ENCODE measurements at regions not wholly inside any gene's neighbourhood (a gene's known extent, or its start where the extent isn't known, plus 50 kb on each side); places are given as distances from the start of the nearest gene placed in this dataset.

DNA sequence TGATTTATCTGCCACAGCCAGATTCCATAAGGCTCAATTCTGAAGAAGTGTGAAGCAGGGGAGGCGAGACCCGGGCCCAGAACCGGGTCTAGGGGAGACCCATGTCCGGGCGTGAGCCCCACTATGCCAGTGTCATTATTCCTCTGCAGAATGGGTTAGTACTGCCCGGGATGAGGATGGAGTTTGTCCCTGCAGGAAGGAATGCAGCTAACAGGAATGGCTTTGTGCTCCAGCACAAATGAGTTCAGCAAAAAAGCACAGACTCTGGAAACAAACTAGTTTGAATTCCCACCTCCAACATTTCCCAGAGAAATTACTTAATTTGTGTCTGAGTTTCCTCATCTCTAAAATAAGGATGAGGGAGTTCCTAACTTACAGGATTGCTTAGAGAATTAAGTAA is 202.9 kb downstream of the SYK start:
- H3K36me3 Mint-ChIP-seq (ENCODE audit: low read depth, unreplicated experiment): no peaks in the 10 kb centered on the region
- TF ChIP-seq, protein P1, sequence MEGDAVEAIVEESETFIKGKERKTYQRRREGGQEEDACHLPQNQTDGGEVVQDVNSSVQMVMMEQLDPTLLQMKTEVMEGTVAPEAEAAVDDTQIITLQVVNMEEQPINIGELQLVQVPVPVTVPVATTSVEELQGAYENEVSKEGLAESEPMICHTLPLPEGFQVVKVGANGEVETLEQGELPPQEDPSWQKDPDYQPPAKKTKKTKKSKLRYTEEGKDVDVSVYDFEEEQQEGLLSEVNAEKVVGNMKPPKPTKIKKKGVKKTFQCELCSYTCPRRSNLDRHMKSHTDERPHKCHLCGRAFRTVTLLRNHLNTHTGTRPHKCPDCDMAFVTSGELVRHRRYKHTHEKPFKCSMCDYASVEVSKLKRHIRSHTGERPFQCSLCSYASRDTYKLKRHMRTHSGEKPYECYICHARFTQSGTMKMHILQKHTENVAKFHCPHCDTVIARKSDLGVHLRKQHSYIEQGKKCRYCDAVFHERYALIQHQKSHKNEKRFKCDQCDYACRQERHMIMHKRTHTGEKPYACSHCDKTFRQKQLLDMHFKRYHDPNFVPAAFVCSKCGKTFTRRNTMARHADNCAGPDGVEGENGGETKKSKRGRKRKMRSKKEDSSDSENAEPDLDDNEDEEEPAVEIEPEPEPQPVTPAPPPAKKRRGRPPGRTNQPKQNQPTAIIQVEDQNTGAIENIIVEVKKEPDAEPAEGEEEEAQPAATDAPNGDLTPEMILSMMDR (IDR thresholded peaks at IDR 0.05; ENCODE audit: insufficient read depth, low read depth, low read length): no peak
- TF ChIP-seq EZH2 (IDR thresholded peaks at IDR 0.05; ENCODE audit: insufficient read depth, low read length): no peak

DNA sequence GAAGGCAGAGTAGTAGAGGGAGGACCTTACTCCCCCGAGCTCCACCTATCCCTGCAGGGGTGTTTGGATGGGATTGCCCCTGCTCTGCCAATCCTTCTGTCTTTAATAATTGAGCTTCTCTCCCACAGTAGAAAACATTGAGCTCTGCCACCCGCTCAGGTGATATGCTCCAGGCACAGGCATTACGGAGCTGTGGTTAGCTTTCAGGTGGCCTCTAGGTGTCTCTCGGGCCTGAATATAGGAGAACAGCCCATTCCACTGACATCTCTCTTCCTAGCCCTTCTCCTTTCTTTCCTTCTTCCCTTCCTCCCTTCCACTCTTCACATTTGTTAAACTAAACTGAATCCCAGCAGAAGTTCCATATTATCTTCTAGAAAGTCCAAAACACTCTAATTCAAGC is 203.4 kb downstream of the SYK start:
- Histone ChIP-seq H3K4me2 (ENCODE audit: low read length) (no peak overlapping the region), H3K36me3 (ENCODE audit: insufficient read depth, low read length) (no peaks in the 10 kb centered on the region), H3K27ac (ENCODE audit: low read depth, low read length) (no peak overlapping the region), H2AFZ (ENCODE audit: low read depth, low read length) (no peak overlapping the region), H3K9me3 (ENCODE audit: insufficient read depth, low read depth, low read length) (no peaks in the 10 kb centered on the region), H3K4me3 (ENCODE audit: insufficient read depth, low read depth, low read length) (no peak overlapping the region), H3K4me1 (ENCODE audit: insufficient read depth, low read length) (no peaks in the 10 kb centered on the region), H3K9ac (ENCODE audit: low read length) (no peak overlapping the region), H3K79me2 (ENCODE audit: insufficient read depth, low read length) (no peaks in the 10 kb centered on the region), H3K27me3 (ENCODE audit: insufficient read depth, low read length) (no peaks in the 10 kb centered on the region), H4K20me1 (ENCODE audit: insufficient read depth, low read length) (no peaks in the 10 kb centered on the region)
- Mint-ChIP-seq H3K9me3 (ENCODE audit: unreplicated experiment) (peaks cover 3% of the 10 kb centered on the region), H3K4me1 (ENCODE audit: low read depth, unreplicated experiment) (peaks cover 6% of the 10 kb centered on the region), H3K36me3 (ENCODE audit: low read depth, unreplicated experiment) (no peaks in the 10 kb centered on the region), H3K27ac (ENCODE audit: unreplicated experiment) (no peak overlapping the region), H3K27me3 (ENCODE audit: low read depth, unreplicated experiment) (no peaks in the 10 kb centered on the region), H3K4me3 (ENCODE audit: unreplicated experiment) (no peak overlapping the region)
- no peak for FAIRE-seq
- TF ChIP-seq, protein P1 (IDR thresholded peaks at IDR 0.05; ENCODE audit: insufficient read depth, low read depth, low read length): no peak
- no peak for DNase-seq (ENCODE audit: low read depth)

More for the DNA sequence above, 202.9 kb downstream of the SYK start:
- no peaks in the 10 kb centered on the region for H3K27me3 ChIP-seq (ENCODE audit: insufficient read depth, low read length)
- H3K9ac ChIP-seq (ENCODE audit: low read length): no peak overlapping the region
- H3K9me3 ChIP-seq (ENCODE audit: insufficient read depth, low read depth, low read length): no peaks in the 10 kb centered on the region
- Mint-ChIP-seq H3K9me3 (ENCODE audit: unreplicated experiment) (peaks cover 3% of the 10 kb centered on the region), H3K4me3 (ENCODE audit: unreplicated experiment) (no peak overlapping the region), H3K4me1 (ENCODE audit: low read depth, unreplicated experiment) (peaks cover 6% of the 10 kb centered on the region), H3K27me3 (ENCODE audit: low read depth, unreplicated experiment) (no peaks in the 10 kb centered on the region), H3K27ac (ENCODE audit: unreplicated experiment) (no peak overlapping the region)
- no peak overlapping the region for H3K27ac ChIP-seq (ENCODE audit: low read depth, low read length)
- H3K36me3 ChIP-seq (ENCODE audit: insufficient read depth, low read length): no peaks in the 10 kb centered on the region
- no peaks in the 10 kb centered on the region for H3K79me2 ChIP-seq (ENCODE audit: insufficient read depth, low read length)
- no peak for FAIRE-seq
- H4K20me1 ChIP-seq (ENCODE audit: insufficient read depth, low read length): no peaks in the 10 kb centered on the region
- H3K4me3 ChIP-seq (ENCODE audit: insufficient read depth, low read depth, low read length): no peak overlapping the region
- H3K4me2 ChIP-seq (ENCODE audit: low read length): no peak overlapping the region
- H3K4me1 ChIP-seq (ENCODE audit: insufficient read depth, low read length): no peaks in the 10 kb centered on the region
- no peak overlapping the region for H2AFZ ChIP-seq (ENCODE audit: low read depth, low read length)
- no peak for DNase-seq (ENCODE audit: low read depth)

DNA sequence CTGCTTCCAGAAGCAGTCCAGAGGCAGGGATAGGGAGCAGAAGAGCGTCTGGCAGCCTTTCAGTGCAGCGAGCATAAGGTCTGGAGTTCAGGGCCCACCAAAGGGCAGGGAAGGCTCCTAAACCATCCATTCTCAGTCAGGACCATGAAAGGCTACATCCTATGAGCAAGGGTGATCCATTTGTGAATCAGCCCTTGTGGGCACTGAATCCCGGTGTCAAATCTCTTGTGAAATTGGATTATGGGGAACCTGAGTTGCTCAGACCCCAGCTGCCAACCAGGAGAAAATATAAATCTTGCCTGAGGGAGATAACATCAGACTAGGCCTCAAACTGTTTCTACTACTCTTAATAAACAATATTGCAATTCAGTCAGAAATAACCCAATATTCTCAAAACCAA is 204.4 kb downstream of the SYK start:
- H3K4me1 ChIP-seq (ENCODE audit: insufficient read depth, low read length): no peaks in the 10 kb centered on the region
- no peak overlapping the region for H3K4me2 ChIP-seq (ENCODE audit: low read length)
- H3K36me3 ChIP-seq (ENCODE audit: insufficient read depth, low read length): no peaks in the 10 kb centered on the region
- H2AFZ ChIP-seq (ENCODE audit: low read depth, low read length): no peak overlapping the region
- DNase-seq (ENCODE audit: low read depth) (no peak), FAIRE-seq (no peak)
- TF ChIP-seq, protein P1 (IDR thresholded peaks at IDR 0.05; ENCODE audit: insufficient read depth, low read depth, low read length): no peak
- no peak for TF ChIP-seq EZH2 (IDR thresholded peaks at IDR 0.05; ENCODE audit: insufficient read depth, low read length)
- no peak overlapping the region for H3K27ac Mint-ChIP-seq (ENCODE audit: unreplicated experiment)
- no peaks in the 10 kb centered on the region for H3K79me2 ChIP-seq (ENCODE audit: insufficient read depth, low read length)
- H3K27ac ChIP-seq (ENCODE audit: low read depth, low read length): no peak overlapping the region
- H3K27me3 ChIP-seq (ENCODE audit: insufficient read depth, low read length): no peaks in the 10 kb centered on the region
- no peaks in the 10 kb centered on the region for H3K27me3 Mint-ChIP-seq (ENCODE audit: low read depth, unreplicated experiment)
- H3K4me3 Mint-ChIP-seq (ENCODE audit: unreplicated experiment): no peak overlapping the region
- no peak overlapping the region for H3K4me3 ChIP-seq (ENCODE audit: insufficient read depth, low read depth, low read length)
- no peaks in the 10 kb centered on the region for H4K20me1 ChIP-seq (ENCODE audit: insufficient read depth, low read length)
- peaks cover 3% of the 10 kb centered on the region for H3K4me1 Mint-ChIP-seq (ENCODE audit: low read depth, unreplicated experiment)
- no peaks in the 10 kb centered on the region for H3K36me3 Mint-ChIP-seq (ENCODE audit: low read depth, unreplicated experiment)
- no peak overlapping the region for H3K9ac ChIP-seq (ENCODE audit: low read length)
- H3K9me3 Mint-ChIP-seq (ENCODE audit: unreplicated experiment): peaks cover 3% of the 10 kb centered on the region
- no peaks in the 10 kb centered on the region for H3K9me3 ChIP-seq (ENCODE audit: insufficient read depth, low read depth, low read length)

Data from astrocyte (in vitro differentiated cells and primary cell).